HG02840 (cell line): ENCODE measurements at regions not wholly inside any gene's neighbourhood (a gene's known extent, or its start where the extent isn't known, plus 50 kb on each side); places are given as distances from the start of the nearest gene placed in this dataset.
"Not testable (repeated sequence)": the region's sequence is repeated elsewhere in the genome, so short reads cannot be mapped to it uniquely, and the experiment has no call there.

Source experiments
- ATAC-seq: cut with Tn5 transposase; IDR thresholded peaks from one replicate; pipeline ENCODE4 v1.9.1; 2021; ENCODE audit warnings: mild to moderate bottlenecking, moderate library complexity, moderate number of reproducible peaks; ENCODE audit not compliant: unreplicated experiment, low FRiP score

DNA sequence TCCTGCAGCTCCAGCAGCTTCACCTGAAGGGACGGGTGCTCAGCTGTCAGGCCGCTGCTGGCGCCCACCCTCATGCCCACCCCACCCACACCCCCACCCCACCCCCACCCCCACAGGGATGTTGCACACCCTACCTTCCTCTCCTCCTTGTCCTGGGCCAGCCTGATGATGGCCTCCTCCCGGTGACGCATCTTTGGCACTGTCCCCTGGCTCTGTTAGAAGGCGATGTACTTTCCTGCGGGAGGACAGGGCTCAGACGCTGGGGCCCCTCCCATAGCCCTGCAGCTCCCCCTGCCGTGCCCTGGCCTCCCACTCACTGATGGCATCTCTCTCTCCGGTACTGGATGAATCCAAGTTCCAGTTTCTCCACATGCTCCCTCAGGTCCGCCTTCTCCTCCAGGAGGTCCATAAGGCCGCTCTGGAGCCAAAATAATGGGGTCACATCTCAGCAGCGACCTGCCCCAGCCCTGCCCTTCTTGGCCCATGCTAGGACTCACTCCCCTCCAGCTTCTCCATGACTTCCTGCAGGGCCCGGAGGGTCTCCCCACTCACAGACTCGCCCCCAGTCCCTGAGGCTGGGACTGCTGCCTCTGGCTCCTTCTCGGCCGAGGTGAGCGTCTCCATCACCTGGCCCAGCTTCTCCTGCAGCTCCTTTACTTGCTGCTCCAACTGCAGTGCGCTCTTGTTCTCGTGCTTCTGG, 55.2 kb downstream of the GOLGA8B start:
- ATAC-seq, result not testable (repeated sequence)

DNA sequence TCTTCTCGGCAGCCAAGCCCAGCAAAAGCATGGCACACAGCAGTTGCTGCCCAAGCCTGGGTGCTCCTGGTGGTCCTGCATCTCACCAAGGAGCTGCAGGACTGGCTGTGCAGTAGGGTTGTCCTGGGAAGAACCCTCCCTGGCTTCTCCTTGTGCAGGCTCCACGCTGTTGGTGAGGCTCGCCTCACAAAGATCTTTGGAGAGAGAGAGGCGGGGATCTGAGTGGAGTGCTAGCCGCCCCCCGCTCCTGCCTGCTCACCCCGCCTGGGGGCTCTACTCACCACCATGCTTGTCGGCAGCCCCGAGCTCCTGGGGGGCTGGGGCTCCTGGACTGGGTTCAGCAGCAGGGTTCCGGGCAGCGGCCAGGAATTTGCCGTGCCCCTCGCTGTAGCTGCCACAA, 55.8 kb downstream of the GOLGA8B start:
- ATAC-seq, result not testable (repeated sequence)

DNA sequence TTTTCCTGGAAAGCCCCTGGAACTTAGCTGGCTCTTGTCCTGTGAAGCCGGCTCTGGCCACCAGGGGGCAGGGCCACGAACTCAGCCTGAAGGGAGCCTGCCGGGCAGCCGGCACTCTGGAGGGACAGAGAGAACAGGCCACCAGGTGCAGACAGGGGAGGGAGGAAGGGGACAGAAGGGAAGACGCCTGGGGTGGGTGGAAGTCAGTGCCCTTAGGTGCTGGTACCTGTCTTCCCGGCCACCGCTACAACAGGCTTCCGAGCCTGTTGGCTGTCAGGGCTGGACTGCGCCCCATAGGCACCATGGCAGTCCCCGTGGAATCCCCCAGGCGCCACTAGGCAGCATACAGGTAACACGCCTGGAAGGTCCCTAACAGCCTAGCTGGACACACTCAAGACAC, 59.6 kb downstream of the GOLGA8B start:
- not testable (repeated sequence) for ATAC-seq

DNA sequence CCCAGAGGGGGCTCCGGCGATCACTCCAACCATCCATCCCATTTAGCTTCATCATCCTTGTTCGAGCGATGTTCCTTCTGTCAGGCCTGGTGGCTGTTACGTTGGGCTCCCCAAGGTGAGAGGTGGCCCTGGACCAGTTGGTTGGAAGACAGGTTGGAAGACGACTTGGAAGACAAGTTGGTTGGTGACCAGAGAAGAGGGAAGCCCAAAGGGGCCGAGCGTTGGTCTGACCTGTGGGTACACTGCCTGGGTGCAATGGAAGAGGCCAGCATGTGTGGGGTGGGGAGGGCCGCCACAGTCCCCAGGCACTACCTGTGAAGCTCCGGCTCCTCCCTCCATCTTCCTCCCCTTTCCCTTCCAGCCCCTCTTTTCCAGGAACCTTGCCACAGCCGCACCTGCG, 60.9 kb downstream of the GOLGA8B start:
- not testable (repeated sequence) for ATAC-seq

DNA sequence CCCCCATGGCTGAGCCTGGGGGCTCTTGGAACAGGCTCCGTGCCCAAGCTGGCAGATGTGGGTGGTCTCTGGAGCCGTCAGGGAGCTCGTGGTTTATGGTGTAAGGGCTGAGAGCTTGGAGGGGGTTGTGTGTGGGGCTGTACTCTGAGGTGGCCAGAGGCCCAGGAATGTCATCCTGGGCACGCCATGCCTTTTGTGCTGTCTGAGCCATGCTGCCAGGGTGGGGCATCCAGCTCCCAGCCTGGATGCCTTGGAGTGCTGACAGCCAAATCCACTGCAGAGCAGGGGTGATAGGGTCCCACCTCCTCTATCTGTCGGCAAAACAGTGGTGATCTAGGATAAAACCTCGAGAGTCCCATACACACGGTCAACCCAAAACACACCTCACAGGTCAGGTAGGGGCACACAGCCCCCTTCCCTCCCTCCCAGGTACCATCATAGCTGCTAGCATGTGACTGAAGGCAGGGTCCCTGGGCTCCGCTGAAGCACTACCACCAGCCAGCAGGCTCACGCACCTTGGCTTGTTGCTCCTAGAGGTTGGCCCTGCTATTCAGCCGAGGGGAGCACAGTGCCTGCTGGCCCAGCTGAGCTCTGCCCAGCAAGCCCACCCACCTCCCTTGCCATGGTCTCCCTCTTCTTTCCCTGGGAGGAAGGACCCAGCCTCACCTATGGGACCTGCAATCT, 61.5 kb downstream of the GOLGA8B start:
- not testable (repeated sequence) for ATAC-seq

DNA sequence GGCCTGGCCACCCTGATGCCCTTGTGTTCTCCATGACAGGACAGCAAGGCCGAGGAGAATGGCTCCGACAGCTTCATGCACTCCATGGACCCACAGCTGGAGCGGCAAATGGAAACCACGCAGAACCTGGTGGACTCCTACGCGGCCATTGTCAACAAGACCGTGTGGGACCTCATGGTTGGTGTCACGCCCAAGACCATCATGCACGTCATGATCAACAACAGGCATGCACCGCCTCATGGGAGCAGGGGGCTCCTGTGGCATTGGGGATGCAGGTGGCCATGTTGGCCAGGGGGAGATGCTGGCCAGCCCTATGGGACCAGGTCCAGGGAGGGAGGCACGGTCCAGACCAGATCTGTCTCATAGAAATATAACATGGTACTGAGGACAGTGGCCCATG, 62.9 kb downstream of the GOLGA8B start:
- ATAC-seq, result no peak

DNA sequence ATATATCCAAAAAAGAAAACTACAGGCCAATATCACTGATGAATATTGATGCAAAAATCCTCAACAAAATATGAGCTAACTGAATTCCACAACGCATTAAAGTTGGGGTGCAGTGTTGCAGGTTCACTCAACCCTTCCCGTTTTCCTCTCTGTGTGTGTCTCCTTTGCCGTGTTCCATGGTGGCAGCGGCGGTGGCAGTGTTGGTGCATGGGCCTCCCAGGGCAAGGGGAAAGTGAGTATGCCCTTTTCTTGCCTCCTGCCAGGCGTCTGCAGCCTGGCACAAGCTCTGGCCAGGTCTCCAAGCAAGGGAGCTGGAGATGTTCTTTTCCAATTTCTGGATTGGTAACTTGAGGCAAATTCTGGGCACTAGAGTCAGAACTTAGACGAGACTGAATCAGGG, 63.4 kb downstream of the GOLGA8B start:
- ATAC-seq, result not testable (repeated sequence)

DNA sequence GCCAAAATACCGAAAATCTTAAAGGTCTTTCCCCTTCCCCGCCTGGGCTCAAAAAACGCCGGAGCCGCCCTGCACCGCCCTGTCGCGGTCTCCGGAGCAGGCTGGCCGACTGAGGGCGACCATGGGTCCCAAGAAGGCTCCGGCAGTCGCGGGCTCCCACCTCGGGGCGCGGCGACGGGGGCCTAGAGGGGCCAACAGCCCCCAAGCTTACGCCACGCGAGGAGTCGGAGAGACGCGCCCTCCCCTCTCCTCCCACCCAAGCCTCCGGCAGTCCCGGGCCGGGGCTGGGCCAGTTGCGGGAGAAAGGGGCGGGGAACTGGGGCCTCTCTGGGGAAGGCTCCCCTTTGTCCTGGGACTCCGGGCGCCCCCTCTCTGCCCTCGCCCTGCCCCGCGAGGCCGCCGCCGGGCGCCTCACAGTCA, 69.2 kb downstream of the GOLGA8B start:
- ATAC-seq, result peak; percentile 52

DNA sequence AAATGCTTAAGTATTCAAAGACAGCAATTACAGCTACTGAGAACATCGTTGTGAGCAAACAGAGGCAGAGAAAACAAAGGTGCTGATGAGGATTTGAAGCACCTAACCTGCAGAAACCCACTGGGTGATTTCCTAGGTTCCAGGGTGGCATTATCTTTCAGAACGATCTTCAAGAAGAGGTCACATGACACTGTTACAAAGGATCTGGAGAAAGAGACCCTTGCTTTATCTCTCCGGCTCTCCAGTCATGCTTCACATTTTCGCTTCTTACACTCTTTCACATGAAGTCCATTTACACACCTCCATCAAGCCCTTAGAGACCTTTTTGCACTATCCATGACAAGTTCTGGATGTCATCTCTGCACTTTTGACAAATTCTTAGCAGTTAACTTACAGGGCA, 70.8 kb downstream of the GOLGA8B start:
- no peak for ATAC-seq

DNA sequence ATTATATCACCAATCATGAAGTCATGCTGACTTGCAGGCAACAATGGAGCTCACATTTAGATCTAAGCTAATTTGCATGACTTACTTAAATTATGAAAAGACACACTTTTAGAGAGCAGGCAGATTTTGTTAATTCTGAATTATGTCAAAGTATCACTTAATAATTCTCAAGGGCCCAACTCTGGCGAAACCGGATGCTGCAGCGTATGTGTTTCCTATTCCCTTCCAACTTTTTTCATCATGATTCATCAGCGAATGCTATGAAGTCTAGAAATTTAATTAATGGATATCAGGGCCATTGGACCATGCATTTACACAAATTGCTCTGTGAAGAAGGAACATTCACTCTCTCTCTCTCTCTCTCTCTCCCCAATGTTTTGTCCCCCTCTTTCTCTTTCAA, 63.5 kb upstream of the GOLGA8A start:
- no peak for ATAC-seq

DNA sequence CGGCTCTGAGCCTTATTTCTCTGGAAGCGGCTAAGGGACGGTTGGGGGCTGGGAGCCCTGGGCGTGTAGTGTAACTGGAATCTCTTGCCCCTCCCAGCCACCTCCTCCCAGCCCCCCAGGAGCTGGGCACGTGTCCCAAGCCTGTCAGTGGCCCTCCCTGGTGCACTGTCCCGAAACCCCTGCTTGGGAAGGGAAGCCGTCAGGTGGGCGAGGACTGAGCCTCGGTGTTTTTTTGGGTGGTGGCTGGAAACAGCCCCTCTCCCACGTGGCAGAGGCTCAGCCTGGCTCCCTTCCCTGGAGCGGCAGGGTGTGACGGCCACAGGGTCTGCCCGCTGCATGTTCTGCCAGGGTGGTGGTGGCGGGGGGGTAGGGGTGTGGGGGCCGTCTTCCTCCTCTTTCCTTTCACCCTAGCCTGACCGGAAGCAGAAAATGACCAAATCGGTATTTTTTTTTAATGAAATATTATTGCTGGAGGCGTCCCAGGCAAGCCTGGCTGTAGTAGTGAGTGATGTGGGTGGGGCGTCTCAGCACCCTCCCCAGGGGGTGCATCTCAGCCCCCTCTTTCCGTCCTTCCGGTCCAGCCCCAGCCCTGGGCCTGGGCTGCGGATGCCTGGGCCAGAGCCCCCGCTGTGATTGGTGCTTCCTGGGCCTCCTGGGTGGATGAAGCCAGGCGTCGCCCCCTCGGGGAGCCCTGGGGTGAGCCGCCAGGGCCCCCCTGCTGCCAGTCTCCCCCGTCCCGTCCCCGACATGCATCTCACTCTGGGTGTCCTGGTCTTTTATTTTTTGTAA, 58.8 kb upstream of the GOLGA8A start:
- no peak for ATAC-seq

DNA sequence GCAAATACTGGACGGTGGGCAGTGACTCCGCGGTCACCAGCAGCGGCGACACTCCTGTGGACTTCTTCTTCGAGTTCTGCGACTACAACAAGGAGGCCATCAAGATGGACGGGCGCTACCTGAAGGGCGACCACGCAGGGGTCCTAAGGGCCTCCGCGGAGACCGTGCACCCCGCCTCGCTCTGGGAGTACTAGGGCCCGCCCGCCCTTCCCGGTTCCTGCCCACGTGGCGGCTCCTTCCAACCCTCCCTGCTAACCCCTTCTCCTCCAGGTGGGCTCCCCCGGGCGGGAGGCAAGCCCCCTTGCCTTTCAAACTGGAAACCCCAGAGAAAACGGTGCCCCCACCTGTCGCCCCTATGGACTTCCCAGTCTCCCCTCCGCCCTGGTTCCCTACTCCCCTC, 58.1 kb upstream of the GOLGA8A start:
- ATAC-seq, result not testable (repeated sequence)

DNA sequence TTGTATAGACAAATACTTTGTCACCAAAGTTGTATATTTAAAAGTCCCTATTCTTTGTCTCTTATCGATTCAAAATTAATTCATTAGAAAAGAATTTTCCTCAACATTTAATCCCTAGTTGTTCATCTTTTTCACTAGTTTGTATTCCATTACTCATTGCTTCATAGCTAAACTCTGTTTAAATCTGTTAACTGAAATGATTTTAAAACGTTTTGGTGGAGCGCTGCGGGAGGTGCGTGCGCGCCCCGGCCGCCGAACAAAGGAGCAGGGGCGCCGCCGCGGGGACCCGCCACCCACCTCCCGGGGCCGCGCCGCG, 56.4 kb upstream of the GOLGA8A start:
- no peak for ATAC-seq

DNA sequence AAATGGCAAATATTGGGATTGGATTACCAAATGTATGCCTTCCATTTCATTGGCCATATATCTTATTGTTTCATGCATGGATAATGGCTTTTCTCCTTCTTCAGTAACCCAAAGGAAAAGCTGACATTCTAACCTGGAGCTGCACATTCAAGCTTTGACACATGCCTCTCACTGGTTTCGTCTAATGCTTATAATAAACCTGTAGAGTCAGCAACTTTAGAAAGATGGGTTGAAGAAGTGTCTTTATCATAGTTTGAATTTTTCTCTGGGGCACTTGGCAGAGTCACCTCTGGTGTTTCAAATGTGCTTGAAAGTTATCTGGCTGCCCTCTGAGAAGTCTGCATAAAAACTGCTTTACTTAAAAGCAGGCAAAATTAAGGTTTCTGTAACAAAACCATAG, 55.4 kb upstream of the GOLGA8A start:
- no peak for ATAC-seq

DNA sequence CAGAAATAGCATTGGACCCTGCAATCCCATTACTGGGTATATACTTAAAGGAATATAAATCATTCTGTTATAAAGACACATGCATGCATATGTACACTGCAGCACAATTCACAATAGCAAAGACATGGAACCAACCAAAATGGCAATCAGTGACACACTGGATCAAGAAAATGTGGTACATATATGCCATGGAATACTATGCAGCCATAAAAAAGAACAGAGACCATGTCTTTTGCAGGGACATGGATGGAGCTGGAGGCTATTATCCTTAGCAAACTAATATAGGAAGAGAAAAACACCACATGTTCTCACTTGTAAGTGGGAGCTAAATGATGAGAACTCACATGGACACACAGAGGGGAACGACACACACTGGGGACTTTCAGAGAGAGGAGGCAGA, 53.9 kb upstream of the GOLGA8A start:
- ATAC-seq, result not testable (repeated sequence)

DNA sequence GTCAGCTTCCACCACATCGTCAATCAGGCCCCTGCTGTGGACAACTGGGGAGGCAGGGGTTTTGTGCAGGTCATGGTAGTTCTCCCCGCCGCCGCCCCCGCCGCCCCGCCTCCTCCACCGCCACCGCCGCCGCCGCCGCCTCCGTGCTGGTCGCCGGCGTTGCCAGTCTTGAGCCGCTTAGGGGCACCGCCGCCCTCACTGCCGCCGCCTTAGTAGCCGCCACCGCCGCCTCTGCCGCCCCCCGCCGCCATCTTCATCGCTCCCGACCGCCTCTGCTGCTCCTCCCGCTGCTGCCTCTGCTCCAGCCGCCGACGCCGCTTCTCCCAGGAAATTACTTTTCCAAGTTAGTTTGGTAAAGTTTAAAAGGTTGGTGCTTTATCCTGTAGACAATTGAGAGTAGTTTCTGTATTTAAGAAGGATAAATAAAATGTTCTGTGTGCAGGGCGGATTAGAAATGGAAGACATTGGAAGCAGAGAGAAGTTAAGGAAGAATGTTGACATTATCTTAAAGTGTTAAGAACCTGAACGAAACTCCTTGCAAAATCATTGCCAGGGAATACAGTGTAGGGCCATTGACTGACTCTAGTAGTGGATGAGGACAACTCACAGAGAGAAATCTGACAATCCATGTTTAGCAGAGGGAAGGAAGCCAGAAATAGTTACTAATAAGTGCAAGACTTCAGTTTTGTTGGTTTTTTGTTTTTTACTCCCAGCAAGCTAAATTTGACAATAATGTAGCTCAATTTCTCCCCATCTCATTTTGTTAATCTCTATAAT, 53.0 kb upstream of the GOLGA8A start:
- ATAC-seq, result no peak

DNA sequence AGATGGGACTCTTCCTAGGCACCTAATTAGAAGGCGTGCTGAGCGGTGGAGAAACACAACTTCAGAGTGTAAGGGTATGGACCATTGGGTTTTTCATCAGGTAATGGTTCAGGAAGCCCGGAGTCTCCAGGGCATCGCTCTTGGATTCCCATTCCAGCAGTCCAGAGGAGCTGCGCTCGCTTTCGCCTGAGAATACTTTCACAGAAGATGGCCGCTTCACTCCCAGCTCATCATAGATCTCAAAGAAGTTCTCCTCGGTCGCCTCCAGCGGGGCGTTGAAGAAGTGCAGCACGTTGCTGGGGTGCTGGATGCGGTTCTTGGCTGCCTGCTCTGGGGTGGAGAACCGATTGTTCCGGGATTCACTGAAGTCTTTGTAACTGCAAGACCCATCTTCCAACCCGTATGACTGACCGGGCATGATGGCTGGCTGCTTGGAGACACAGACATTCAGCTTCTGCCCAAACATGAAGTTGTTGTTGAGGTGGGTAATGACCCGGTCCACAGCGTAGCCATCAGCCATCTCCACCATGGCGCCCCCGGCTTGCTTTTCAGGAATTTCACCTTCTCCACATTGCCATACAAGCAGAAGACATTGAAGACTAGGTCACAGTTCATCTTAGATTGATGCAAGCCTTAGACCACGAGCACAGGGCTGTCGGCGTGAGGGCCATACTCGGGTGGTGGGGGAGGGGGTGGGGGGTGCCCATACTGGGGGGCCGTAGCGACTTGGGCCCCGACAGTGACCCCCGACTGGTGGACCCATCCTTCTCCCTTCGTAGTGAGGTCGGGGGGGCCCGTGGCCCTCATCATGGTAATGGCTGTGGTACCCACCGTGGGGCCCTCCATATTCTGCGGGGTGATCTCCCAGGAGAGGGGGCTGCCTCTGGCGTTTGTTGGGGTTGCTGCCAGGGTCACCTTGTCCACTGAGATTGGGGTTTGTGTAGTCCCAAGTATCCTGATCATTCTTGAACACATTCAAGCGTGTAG, 51.7 kb upstream of the GOLGA8A start:
- ATAC-seq, result not testable (repeated sequence)
